HL-60 (cell line): ENCODE measurements at regions not wholly inside any gene's neighbourhood (a gene's known extent, or its start where the extent isn't known, plus 50 kb on each side); places are given as distances from the start of the nearest gene placed in this dataset.

Experiments
- DNase-seq, 2 experiments: peaks; one replicate each; pipeline ENCODE4 v3.0.0-alpha.2; 2010 to 2020; ENCODE audit warnings: low read depth in 1 of 2, low spot score in 1 of 2
- H3K27ac ChIP-seq: fragments of 250-450 bp; sonication (Bioruptor Pico); replicated peaks from 2 replicates; pipeline ENCODE4 v1.5.1; 2020; ENCODE audit warnings: mild to moderate bottlenecking, moderate library complexity
- H3K27me3 ChIP-seq: fragments of 250-450 bp; sonication (Bioruptor Pico); 2 replicates; pipeline ENCODE4 v1.5.1; 2021; ENCODE audit warnings: mild to moderate bottlenecking, moderate library complexity; ENCODE audit not compliant: insufficient read depth, poor library complexity, severe bottlenecking
- H3K4me3 ChIP-seq: replicated peaks from 2 replicates; pipeline ENCODE4 v1.5.1; 2011; ENCODE audit warnings: mild to moderate bottlenecking, control low read depth, low read length; ENCODE audit not compliant: insufficient read depth
- CTCF ChIP-seq: IDR thresholded peaks from one replicate; pipeline ENCODE4 v1.5.1; 2011; ENCODE audit warnings: low read length, control low read depth, inconsistent platforms; ENCODE audit not compliant: insufficient read depth
- GABPA ChIP-seq: IDR thresholded peaks from 2 replicates; pipeline ENCODE4 v1.6.1; 2012; ENCODE audit warnings: low read depth
- POLR2AphosphoS5 ChIP-seq: IDR thresholded peaks from 2 replicates; pipeline ENCODE4 v1.6.1; 2012; ENCODE audit warnings: low read depth
- REST ChIP-seq: IDR thresholded peaks from 2 replicates; pipeline ENCODE4 v1.6.1; 2012; ENCODE audit warnings: low read depth; ENCODE audit not compliant: insufficient replicate concordance
- SPI1 ChIP-seq: IDR thresholded peaks from 2 replicates; pipeline ENCODE4 v1.6.1; 2012; ENCODE audit warnings: low read depth, mild to moderate bottlenecking, borderline replicate concordance

GRCh38 chr6:167564416-167565250 lies 239.7 kb downstream of the TTLL2 start:
- H3K27me3 ChIP-seq = no peaks in the 10 kb centered on the region
- no peak for DNase-seq
- TF ChIP-seq SPI1 (no peak), POLR2AphosphoS5 (no peak), REST (no peak), GABPA (no peak), CTCF (no peak)
- no peak overlapping the region for H3K27ac ChIP-seq
- H3K4me3 ChIP-seq = no peak overlapping the region

GRCh38 chr6:167565388-167565787 lies 240.5 kb downstream of the TTLL2 start:
- no peak for TF ChIP-seq GABPA
- TF ChIP-seq CTCF = no peak
- TF ChIP-seq REST = no peak
- TF ChIP-seq SPI1 = no peak
- TF ChIP-seq POLR2AphosphoS5 = no peak
- no peaks in the 10 kb centered on the region for H3K27me3 ChIP-seq
- no peak overlapping the region for H3K4me3 ChIP-seq
- no peak overlapping the region for H3K27ac ChIP-seq
- DNase-seq = no peak

- DNase-seq = no peak
- H3K27ac ChIP-seq = no peak overlapping the region
- TF ChIP-seq GABPA (no peak), REST (no peak), POLR2AphosphoS5 (no peak), CTCF (no peak), SPI1 (no peak)
- H3K4me3 ChIP-seq = no peak overlapping the region
- H3K27me3 ChIP-seq = no peaks in the 10 kb centered on the region
These were observed 241.2 kb downstream of the TTLL2 start for GRCh38 chr6:167565884-167566599.
